ENCODE measurements at regions not wholly inside any gene's neighbourhood (a gene's known extent, or its start where the extent isn't known, plus 50 kb on each side); places are given as distances from the start of the nearest gene placed in this dataset.

DNA sequence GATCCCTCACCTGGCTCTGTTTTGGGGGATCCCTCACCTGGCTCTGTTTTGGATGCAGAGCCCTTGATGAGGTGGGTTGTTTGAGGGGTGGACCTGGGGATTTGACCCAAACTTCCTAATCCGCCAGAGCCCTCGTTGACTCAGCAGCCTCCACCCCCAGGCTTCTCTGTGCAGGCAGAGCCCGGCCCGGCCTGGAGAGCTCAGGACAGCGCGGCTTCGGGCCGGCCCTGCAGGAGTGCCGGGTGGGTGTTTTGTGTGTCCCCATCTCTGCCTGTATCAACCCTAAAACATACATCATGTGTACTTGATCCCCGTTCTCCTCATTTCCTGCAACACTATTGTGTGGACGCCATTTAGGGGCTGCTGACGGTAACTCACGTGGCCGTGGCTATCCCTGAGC lies 124.2 kb downstream of the SIK1 start:
- no peak for DNase-seq (ENCODE audit: low spot score)

DNA sequence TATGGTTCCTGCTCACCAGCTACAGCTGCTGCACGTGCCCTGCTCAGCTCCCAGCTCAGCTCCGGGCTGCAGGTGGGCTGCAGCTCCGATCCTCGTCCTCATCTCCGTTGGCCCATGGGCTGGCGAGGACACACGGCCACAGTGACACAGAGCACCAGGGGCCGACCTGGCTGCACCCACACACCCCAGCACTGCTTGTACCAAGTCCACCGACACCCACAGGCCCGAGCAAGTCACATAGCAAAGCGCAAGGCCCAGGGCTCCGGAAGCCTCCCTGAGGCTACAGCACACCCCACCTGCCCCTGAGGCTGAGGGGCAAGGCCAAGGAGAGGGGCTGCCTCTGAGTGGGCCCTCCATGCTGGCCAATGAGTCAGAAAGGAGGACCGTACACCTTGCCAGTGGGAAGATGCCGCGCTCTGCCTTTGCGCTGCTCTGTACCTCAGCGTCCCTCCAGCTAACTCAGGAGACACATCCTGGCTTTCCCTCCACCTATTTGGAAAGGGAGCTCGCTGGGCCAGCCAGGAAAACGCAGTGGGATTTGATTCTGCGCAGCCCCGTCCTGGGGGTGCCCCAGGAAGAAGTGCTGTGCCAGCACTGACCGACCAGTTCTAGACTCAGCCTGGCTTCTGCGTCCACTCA lies 124.8 kb downstream of the SIK1 start:
- no peak for DNase-seq (ENCODE audit: low spot score)

DNA sequence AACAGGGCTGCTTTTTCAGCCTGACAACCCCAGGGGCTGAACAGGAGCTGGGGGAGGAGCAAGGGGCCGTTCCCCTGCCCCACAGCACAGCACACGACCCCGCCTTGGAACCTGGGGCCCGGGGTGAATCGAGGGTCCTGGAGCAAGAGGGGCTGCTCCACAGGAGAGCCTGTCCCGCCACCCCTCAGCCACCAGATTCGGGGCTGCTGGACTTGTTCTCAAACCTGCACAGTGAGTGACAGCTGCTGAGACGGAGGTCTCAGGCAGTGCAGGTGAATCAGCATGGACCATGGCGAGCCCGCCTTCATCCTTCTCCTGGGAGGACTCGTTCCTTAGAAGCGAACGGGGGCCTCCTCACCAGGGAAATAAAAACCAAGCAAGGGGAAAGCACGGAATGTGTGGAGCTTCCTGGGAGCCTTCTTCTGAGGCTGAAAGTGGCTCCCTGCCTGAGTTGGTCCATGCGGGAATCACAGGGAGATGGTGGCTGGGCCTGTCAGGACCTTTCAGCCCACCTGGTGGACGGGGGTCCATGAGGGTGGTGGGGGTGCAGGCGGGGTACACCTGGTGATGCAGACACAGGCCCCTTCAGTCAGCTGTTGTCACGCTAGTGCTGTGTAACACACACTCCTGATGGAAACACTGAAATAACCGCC lies 125.4 kb downstream of the SIK1 start:
- DNase-seq (ENCODE audit: low spot score) = no peak

DNA sequence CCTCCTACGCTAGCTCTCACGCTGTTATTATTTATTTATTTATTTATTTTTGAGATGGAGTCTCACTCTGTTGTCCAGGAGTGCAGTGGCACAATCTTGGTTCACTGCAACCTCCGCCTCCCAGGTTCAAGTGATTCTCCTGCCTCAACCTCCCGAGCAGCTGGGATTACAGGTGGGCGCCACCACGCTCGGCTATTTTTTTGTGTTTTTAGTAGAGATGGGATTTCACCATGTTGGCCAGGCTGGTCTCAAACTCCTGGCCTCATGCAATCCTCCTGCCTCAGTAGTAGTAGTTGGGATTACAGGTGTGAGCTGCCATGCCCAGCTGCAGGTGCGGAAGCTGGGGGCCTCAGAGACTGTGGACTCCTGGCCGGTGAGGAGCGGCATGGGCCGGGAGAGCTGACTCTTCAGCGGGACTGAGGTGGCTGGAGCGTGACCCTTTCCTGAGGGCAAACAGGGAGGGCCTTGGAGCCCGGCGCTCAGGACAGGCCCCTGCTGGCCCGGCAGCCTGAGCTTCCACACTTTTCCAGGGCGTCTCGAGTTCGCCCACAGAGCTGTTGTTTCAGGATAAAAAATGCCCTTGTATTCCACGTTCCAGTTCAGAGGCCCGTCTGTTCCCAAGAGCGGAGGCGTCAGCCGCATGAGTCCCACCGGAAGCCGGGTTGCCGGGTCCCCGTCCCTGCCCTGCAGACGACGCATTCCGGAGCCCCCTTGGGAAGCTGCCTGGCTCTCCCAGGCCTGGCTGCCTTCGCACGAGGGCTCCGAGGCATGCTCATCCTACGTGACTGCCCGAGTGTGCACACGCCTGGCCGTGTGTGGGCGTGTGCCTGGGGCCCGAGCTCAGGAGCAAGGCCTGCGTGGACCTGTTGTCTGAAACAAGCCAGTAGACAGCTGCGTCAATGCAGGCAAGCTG lies 126.2 kb downstream of the SIK1 start:
- no peak for DNase-seq (ENCODE audit: low spot score)

DNA sequence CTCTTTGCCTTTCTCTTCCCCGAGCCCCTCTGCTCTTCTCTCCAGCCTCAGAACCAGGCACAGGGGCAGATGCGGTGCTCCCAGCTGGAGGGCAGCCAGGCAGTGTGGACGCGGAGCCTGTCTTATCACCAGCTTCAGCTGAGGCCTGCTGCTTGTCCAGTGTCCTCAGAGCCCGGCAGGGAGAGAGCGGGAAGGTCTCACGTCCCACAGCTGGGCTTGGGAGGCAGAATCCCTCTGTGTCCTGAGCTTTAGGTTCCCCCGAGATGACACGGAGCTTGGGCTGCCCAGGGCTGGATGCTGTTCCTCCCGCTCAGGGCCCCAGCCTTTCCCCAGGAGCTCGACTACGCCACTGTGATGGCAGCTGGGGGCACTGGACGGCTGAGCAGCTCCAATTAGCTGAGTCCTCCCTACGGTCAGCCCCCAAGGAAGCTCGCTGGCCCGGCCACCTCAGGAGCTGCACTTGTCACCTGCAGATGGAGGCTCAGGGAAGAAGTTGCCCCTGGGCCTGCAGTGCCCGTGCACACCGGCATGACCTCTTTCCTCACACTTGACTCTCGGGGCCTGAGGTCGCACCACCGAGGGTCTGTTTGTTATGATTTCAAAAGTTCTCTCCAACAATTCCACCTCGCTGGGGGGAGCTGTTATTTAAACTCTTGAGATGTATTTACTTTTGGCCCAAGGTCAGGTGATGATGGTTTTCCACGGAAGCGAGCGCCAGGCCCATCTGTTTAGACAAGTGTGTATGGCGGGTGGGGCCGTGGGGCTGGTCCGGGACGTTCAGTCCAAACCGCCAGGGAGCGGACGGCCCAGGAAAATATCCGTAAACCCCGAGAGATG lies 127.3 kb downstream of the SIK1 start:
- DNase-seq (ENCODE audit: low spot score) = no peak

- DNase-seq (ENCODE audit: low spot score) = no peak
Measured at GRCh38 chr21:43298546-43299440, 128.1 kb downstream of the SIK1 start.

GRCh38 chr21:43297989-43298388 lies 128.9 kb downstream of the SIK1 start:
- no peak for DNase-seq (ENCODE audit: low spot score)

- no peak for DNase-seq (ENCODE audit: low spot score)
Measured at GRCh38 chr21:43297391-43297981, 128.7 kb downstream of the CRYAA start.

DNA sequence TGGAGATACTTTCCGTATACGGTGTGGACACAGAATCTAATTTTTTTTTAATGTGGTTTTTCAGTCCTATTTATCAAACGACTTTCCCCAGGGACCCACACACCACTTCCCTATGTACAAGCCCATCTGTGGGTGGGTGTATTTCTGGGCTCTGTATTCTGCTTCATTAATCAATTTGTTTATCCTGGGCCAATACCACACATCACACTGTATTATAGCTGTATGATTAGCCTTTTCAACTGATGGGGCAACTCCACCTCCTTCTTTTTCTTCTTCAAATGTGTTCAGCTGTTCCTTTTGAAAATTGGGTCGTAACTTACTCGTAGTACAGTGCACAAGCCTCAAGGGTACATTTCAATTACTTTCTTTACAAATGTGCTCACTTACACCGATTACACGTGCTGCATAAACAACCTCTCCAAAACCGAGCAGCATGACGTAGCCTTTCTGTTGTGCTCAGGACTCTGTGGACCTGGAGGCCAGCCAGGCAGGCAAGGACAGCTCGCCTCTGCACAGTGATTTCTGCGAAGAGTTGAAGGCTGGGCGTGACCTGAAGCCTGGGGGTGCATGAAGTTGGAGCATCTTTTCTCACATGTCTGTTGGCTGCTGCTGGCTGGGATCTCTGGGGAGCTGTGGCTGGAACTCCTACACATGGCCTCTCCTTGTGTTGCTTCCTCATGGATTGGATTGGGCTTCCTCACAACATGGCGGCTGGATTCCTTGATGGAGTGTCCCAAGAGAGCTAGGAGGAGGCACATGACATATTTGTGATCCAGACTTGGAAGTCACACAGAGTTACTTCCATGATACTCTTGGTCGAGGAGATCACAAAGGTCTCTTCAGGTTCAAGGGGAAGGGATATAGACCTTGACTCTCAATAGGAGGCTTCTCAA lies 126.5 kb downstream of the CRYAA start:
- DNase-seq (ENCODE audit: low spot score) = no peak

- DNase-seq (ENCODE audit: low spot score) = no peak
Measured at GRCh38 chr21:43294194-43294902, 125.5 kb downstream of the CRYAA start.

DNA sequence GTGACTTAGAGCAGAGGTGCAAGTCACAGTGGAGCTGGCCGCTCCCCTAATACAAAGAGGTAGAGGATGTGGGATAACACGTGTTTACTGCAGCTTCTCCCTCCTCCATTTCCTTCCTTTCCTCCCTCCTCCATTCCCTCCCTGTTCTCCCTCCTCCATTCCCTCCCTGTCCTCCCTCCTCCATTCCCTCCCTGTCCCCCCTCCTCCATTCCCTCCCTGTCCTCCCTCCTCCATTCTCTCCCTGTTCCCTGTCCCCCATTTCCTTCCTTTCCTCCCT lies 124.0 kb downstream of the CRYAA start:
- DNase-seq (ENCODE audit: low spot score) = no peak

DNA sequence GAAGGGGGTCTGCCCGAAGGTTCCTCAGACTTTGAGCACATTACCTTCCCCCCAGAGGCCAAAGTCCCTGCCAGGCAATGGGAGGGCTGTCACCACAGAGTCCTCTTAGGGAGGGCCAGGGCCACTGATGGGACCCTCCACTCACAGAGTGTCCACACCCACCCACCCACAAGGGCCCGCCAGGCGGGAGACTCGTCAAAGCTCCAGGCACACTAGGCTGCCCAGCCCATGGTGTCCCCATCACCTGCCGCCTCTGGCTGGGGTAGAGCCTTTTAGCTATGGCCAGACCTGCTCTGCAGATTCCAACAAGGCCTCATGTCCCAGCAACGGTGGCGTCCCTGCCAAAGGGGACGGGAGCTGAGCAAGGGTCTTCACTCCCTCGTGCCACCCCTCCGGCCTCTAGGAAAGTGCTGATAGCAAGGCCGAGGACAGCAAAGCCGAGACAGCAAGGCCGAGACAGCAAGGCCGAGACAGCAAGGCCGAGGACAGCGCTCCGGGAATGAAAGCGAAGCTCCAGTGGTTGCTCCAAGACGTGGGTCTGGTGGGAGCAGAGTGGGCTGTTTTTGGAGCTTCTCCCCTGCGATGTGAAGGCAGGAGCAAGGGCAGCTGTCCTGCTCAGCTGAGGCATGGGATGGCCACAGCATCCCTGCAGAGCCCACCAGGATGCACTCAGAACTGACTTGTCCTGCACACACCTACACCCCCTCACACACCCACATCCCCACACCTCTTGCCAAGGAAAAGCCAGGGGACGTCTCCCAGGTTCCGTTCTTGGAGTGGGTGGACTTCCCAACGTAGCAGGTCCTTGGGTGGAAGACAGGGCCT lies 123.4 kb downstream of the CRYAA start:
- no peak for DNase-seq (ENCODE audit: low spot score)

DNA sequence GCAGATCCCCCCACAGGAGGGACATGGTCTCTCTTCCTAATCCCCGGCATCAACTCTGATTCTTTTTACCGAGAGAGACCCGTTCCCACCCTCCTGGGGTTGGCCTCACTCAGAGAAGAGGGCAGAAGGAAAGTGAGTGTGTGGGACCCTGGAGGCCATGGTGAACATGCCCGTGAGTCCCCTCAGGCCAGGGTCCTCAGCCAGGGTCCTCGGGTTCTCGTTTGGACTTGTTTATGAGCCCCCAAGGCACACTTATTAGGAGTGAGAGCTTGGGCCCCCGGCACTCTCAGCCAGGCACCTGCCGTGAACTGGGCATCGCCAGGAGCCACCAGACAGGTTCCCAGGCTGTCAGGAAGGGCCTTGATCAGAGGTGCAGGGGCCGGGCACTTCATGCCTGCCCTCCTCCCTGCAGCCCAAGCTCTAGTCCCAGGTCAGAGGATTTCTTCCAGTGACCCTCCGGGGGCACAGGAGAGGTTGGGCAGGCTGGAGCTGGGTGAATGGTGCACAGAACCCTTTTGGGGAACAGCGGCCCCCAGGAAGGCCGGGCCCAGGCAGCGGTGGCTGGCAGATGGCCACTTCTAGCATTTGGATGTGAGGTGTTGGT lies 122.6 kb downstream of the CRYAA start:
- DNase-seq (ENCODE audit: low spot score) = no peak

DNA sequence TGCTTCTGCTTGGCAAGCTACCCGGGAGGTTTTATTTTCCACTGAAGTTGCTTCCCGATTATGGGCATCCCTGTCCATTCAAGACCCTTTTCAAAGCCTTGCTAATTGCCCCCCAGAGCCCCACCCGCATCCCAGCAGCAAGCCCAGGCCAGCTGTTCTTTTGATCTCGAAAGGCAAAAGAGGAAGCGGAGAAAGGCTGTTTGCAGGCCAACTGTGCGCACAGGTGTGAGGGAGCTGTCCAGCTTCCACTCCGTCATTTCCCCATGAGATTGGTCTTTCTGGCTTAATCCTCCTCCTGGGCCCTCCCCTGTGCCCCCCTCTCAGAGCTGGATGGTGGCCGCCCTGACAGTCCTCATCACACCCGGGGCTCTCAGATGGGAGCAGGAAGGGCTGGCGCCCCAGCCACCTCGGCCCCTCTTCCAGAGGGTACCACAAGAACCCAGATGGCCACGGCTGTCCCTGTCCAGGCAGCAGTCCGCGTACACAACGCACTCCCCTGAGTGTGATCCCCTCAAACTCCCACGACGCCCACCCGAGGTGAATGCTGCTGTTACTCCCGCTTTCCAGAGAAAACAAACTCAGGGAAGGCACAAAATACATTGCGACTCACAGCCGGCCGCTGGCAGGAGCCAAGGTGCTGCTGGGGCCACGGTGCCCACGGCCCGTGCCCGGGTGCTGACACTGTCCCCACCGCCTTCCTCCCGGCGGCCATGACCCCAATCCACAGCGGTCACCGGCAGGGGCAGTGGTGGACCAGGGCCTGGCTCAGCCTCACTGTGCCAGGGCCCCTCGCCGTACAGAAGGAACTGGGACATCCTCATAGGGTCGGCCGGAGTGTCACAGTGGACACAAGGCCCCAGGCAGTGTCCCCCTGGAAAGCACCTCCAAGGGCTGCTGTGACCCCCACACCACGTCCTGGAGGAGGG lies 121.9 kb downstream of the CRYAA start:
- no peak for DNase-seq (ENCODE audit: low spot score)

DNA sequence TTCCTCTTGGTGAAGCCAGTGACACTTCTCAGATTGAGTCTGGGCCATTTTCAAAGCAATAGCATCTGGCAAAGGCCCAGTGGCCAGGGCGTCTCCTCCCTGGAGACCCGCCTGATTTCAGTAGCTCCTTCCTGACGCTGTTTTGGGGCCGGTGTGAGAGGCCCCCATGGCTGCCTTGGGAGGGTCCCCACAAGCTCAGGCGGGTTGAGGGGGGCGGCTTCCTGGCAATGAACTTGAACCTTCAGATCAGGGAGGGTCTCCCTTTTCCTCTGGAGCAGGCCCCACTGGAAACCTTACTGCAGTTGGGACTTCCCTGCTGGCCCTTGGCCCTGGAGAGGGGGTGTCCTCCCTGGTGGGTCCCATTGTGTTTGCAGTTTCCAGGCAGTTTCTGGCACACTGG lies 121.2 kb downstream of the CRYAA start:
- no peak for DNase-seq (ENCODE audit: low spot score)

DNA sequence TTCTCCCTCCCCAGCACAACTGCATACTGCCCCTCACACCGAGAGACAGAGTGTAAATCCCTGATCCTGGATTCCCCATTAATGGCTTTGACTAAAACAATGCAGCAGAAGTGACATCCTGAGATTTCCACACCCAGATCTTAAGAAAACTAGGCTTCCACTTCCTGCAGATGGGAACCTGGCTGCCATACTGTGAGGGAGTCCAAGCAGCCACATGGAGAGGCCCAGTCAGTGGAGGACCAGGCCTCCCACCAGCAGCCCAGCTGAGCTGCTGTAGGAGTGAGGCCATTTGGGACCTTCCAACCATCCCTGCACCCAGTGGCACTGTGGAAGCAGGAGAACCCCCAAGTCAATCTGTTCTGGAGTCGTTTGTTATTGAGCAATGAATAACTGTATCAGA lies 120.6 kb downstream of the CRYAA start:
- DNase-seq (ENCODE audit: low spot score) = no peak
